K562 (cell line): ENCODE measurements at regions not wholly inside any gene's neighbourhood (a gene's known extent, or its start where the extent isn't known, plus 50 kb on each side); places are given as distances from the start of the nearest gene placed in this dataset.

Experiments
- ATAC-seq: fragments of 200-7000 bp; cut with Tn5 transposase; 3 replicates; pipeline ENCODE4 v1.9.1; 2020; ENCODE audit warnings: moderate library complexity
- BruUV-seq: library from RNA; stranded (reverse); fragments of 400-500 nt; replicated peaks from 2 replicates; lab custom pipeline; 2021; lab: Mats Ljungman, UMichigan
- CTCF ChIA-PET: fragments of 300-600 bp; formaldehyde crosslinking; extraction: SDS; loops from one replicate; lab custom pipeline; 2021; ENCODE audit warnings: low intra/inter-chr PET ratio; lab: Yijun Ruan, JAX
- POLR2A ChIA-PET: fragments of 300-600, 350-650 bp; sonication (Branson Sonifier 250); formaldehyde crosslinking; extraction: SDS; loops from one replicate; lab custom pipeline; 2021; ENCODE audit warnings: antibody characterized with exemption, inconsistent platforms; lab: Yijun Ruan, JAX
- DNase-seq, 4 experiments: peaks; one replicate each; pipeline versions ENCODE4 v3.0.0 to v3.0.0-alpha.2; 2011 to 2018; ENCODE audit warnings: low spot score in 3 of 4, mixed read lengths in 3 of 4; ENCODE audit errors: extremely low read depth in 1 of 4
- FAIRE-seq: peaks from 2 replicates; lab custom pipeline; 2011; peaks lifted over from hg19 to GRCh38; lab: Jason Lieb, UNC
- H2AFZ ChIP-seq: 2 replicates; pipeline ENCODE4 v1.6.0; 2011; ENCODE audit warnings: low read depth, low read length, control low read depth, inconsistent platforms
- H3K27ac ChIP-seq: fragments of 200-600 bp; 3 replicates; pipeline ENCODE4 v1.8.0; 2011; ENCODE audit warnings: low read depth, mild to moderate bottlenecking, control low read depth, inconsistent platforms, low read length, moderate library complexity, mixed read lengths; ENCODE audit errors: extremely low read depth
- H3K27me3 ChIP-seq, 2 experiments: fragments of 300-600 bp in 1 of 2; 2 replicates in 1 of 2; 3 replicates in 1 of 2; pipeline versions ENCODE4 v1.6.0 to v1.8.0; 2011; ENCODE audit warnings: inconsistent platforms in 2 of 2, low read length in 2 of 2, mild to moderate bottlenecking in 1 of 2, mixed read lengths in 1 of 2, moderate library complexity in 1 of 2; ENCODE audit not compliant: control insufficient read depth in 2 of 2, insufficient read depth in 2 of 2
- H3K36me3 ChIP-seq: fragments of 300-600 bp; 3 replicates; pipeline ENCODE4 v1.8.0; 2011; ENCODE audit warnings: mild to moderate bottlenecking, low read length, inconsistent platforms; ENCODE audit not compliant: control insufficient read depth, insufficient read depth
- H3K4me1 ChIP-seq, 2 experiments: fragments of 200-600 bp in 1 of 2; replicated peaks in 1 of 2; 2 replicates in 1 of 2; 3 replicates in 1 of 2; pipeline versions ENCODE4 v1.5.1 to v1.8.0; 2011; ENCODE audit warnings: inconsistent platforms in 2 of 2, low read length in 2 of 2, mild to moderate bottlenecking in 1 of 2, mixed read lengths in 1 of 2, moderate library complexity in 1 of 2; ENCODE audit not compliant: control insufficient read depth in 2 of 2, insufficient read depth in 2 of 2
- H3K4me2 ChIP-seq: 2 replicates; pipeline ENCODE4 v1.6.1; 2011; ENCODE audit warnings: low read length, control low read depth, inconsistent platforms, mixed read lengths; ENCODE audit not compliant: insufficient read depth
- H3K4me3 ChIP-seq: fragments of 200-600 bp; sonication (generic), shearing (Covaris generic); 2 replicates; pipeline ENCODE4 v1.5.1; 2016; ENCODE audit warnings: control low read depth, inconsistent platforms
- H3K79me2 ChIP-seq: fragments of 200-600 bp; 3 replicates; pipeline ENCODE4 v1.8.0; 2011; ENCODE audit warnings: low read length, inconsistent platforms; ENCODE audit not compliant: control insufficient read depth, insufficient read depth
- H3K9ac ChIP-seq, 2 experiments: 2 replicates each; pipeline versions ENCODE4 v1.6.0 to v1.6.1; 2011; ENCODE audit warnings: low read depth in 2 of 2, low read length in 2 of 2, control low read depth in 1 of 2, inconsistent platforms in 1 of 2, mild to moderate bottlenecking in 1 of 2, mixed read lengths in 1 of 2; ENCODE audit not compliant: insufficient read depth in 1 of 2
- H3K9me1 ChIP-seq: one replicate; pipeline ENCODE4 v1.6.0; 2011; ENCODE audit warnings: inconsistent platforms, mild to moderate bottlenecking, low read length, moderate library complexity; ENCODE audit not compliant: control insufficient read depth, insufficient read depth
- H3K9me3 ChIP-seq: replicated peaks from 2 replicates; pipeline ENCODE4 v1.5.1; 2011; ENCODE audit warnings: low read depth, low read length, inconsistent platforms; ENCODE audit not compliant: control insufficient read depth, insufficient read depth
- H4K20me1 ChIP-seq: replicated peaks from 2 replicates; pipeline ENCODE4 v1.6.1; 2011; ENCODE audit warnings: low read length, inconsistent platforms, mixed read lengths; ENCODE audit not compliant: control insufficient read depth, insufficient read depth
- NCOA6 ChIP-seq: fragments of 450-650 bp; IDR thresholded peaks from 2 replicates; pipeline ENCODE4 v1.6.1; 2017; ENCODE audit warnings: mild to moderate bottlenecking
- RBFOX2 ChIP-seq: fragments of 200-400 bp; formaldehyde crosslinking; IDR thresholded peaks from 2 replicates; pipeline ENCODE4 v1.6.1; 2017; ENCODE audit warnings: low read depth, mild to moderate bottlenecking, low read length, moderate library complexity
- WGBS: fragments of 100-300 bp; shearing (Covaris generic); methylation state at CpG from one replicate; pipeline ENCODE4 v1.1.6; 2016; ENCODE audit warnings: low coverage, mixed read lengths; ENCODE audit not compliant: insufficient coverage; ENCODE audit errors: missing lambda C conversion rate; 5-methylcytosine and 5-hydroxymethylcytosine counted together
- in situ Hi-C: fragments of 300-500 bp; cut with MboI; formaldehyde crosslinking; loops from 4 replicates; pipeline ENCODE4 v1.15.0; 2018; ENCODE audit warnings: inconsistent platforms, mixed read lengths
- intact Hi-C: fragments of 100-400 bp; cut with micrococcal nuclease; formaldehyde crosslinking; loops from 2 replicates; pipeline ENCODE4 v1.14.2; 2022
- TF ChIP-seq, protein P1 (sequence below): sonication (generic); formaldehyde crosslinking; IDR thresholded peaks from 2 replicates; pipeline ENCODE4 v1.9.0; 2022; ENCODE audit warnings: mild to moderate bottlenecking, missing genetic modification reagents
- TF ChIP-seq, protein P2 (sequence below): fragments of 250-450 bp; sonication (Bioruptor Pico); IDR thresholded peaks from 2 replicates; pipeline ENCODE4 v1.8.0; 2021; ENCODE audit warnings: mild to moderate bottlenecking, moderate library complexity
- TF ChIP-seq, protein P3 (sequence below): fragments of 250-450 bp; sonication (Bioruptor Pico); IDR thresholded peaks from 2 replicates; pipeline ENCODE4 v1.8.0; 2021; ENCODE audit warnings: moderate library complexity, mild to moderate bottlenecking, inconsistent platforms
- TF ChIP-seq, protein P4 (sequence below): fragments of 250-450 bp; sonication (Bioruptor Pico); IDR thresholded peaks from 2 replicates; pipeline ENCODE4 v1.8.0; 2022; ENCODE audit warnings: inconsistent platforms

DNA sequence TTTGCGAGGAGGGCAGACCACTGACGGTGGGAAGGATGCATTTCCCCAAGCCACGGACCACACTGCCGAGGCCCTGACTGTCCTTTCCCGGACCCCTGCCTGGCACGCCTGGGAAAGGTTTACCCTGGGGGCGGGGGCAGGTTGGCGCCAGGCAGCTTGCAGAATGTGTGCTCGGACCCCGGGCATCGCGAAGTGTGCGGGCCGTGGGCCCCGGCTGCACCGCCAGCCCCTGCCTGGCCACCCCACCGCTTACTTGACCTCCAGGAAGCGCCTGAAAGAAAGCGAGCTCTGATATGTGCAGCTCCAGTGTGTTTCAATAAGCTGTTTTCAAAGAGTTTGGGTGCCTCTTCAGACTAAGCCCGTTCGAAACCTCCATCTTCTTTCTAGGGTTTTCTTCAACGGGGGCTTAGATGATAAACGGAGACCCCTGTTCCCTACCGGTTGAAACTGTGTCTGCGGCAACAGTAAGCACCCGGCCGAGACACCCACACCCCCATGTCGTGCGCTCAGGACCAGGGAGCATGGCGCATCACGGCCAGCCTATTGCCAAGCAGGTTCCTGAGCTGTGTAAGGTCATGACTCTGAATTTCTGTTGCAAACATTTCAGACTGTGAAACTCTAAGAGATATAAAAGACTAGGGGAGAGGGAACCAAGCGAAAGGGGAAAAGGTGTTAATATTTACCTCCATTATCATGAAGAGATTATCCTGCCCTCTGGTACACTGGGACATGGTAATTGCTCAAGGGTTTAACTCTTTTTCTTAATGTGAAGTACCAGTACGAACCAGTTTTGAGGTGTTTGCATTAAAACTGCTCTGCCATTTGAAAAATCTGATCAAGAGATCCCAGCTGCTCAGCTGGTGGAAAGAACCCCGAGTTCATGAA lies 231.2 kb upstream of the FOXQ1 start:
- Histone ChIP-seq H3K4me2 (no peak overlapping the region), H4K20me1 (peaks cover 3% of the 10 kb centered on the region; the same call in 1 of the 2 replicates), H3K27ac (no peak overlapping the region), H3K4me3 (no peak overlapping the region), H3K79me2 (no peaks in the 10 kb centered on the region), H3K9ac (no peak overlapping the region), H3K4me1 (peaks cover 0 to 3% of the 10 kb centered on the region in 2 experiments; a peak in 1 of 5 replicates), H3K27me3 (peaks cover 39 to 60% of the 10 kb centered on the region in 2 experiments), H2AFZ (no peak overlapping the region), H3K9me1 (no peaks in the 10 kb centered on the region), H3K36me3 (no peaks in the 10 kb centered on the region), H3K9me3 (no peaks in the 10 kb centered on the region)
- WGBS: 3% methylated on average over 32 of the region's 34 CpGs
- intact Hi-C loops (no loop called here), in situ Hi-C loops (no loop called here)
- POLR2A ChIA-PET: interaction anchor here (0.5 to 0.8 kb wide), 3 partner anchors 10 to 607 kb away, joined by 3 to 5 read pairs (median 3); no protein-coding TSS in a partner anchor
- no TSS peak for BruUV-seq
- ATAC-seq (no peak), DNase-seq (no peak), FAIRE-seq (no peak)
- CTCF ChIA-PET: no interaction called here
- TF ChIP-seq, protein P1, sequence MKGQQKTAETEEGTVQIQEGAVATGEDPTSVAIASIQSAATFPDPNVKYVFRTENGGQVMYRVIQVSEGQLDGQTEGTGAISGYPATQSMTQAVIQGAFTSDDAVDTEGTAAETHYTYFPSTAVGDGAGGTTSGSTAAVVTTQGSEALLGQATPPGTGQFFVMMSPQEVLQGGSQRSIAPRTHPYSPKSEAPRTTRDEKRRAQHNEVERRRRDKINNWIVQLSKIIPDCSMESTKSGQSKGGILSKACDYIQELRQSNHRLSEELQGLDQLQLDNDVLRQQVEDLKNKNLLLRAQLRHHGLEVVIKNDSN (CRISPR knock-in tag): no peak

- in situ Hi-C loops: no loop called here
- intact Hi-C loops: no loop called here
- no TSS peak for BruUV-seq
- TF ChIP-seq, protein P2, sequence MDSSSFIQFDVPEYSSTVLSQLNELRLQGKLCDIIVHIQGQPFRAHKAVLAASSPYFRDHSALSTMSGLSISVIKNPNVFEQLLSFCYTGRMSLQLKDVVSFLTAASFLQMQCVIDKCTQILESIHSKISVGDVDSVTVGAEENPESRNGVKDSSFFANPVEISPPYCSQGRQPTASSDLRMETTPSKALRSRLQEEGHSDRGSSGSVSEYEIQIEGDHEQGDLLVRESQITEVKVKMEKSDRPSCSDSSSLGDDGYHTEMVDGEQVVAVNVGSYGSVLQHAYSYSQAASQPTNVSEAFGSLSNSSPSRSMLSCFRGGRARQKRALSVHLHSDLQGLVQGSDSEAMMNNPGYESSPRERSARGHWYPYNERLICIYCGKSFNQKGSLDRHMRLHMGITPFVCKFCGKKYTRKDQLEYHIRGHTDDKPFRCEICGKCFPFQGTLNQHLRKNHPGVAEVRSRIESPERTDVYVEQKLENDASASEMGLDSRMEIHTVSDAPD (CRISPR knock-in tag): no peak
- TF ChIP-seq NCOA6: no peak
- TF ChIP-seq RBFOX2: no peak
- TF ChIP-seq, protein P3, sequence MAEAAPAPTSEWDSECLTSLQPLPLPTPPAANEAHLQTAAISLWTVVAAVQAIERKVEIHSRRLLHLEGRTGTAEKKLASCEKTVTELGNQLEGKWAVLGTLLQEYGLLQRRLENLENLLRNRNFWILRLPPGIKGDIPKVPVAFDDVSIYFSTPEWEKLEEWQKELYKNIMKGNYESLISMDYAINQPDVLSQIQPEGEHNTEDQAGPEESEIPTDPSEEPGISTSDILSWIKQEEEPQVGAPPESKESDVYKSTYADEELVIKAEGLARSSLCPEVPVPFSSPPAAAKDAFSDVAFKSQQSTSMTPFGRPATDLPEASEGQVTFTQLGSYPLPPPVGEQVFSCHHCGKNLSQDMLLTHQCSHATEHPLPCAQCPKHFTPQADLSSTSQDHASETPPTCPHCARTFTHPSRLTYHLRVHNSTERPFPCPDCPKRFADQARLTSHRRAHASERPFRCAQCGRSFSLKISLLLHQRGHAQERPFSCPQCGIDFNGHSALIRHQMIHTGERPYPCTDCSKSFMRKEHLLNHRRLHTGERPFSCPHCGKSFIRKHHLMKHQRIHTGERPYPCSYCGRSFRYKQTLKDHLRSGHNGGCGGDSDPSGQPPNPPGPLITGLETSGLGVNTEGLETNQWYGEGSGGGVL (CRISPR knock-in tag): no peak
- TF ChIP-seq, protein P4, sequence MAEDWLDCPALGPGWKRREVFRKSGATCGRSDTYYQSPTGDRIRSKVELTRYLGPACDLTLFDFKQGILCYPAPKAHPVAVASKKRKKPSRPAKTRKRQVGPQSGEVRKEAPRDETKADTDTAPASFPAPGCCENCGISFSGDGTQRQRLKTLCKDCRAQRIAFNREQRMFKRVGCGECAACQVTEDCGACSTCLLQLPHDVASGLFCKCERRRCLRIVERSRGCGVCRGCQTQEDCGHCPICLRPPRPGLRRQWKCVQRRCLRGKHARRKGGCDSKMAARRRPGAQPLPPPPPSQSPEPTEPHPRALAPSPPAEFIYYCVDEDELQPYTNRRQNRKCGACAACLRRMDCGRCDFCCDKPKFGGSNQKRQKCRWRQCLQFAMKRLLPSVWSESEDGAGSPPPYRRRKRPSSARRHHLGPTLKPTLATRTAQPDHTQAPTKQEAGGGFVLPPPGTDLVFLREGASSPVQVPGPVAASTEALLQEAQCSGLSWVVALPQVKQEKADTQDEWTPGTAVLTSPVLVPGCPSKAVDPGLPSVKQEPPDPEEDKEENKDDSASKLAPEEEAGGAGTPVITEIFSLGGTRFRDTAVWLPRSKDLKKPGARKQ: no peak
Observed at GRCh38 chr6:1079525-1079924, 232.4 kb upstream of the FOXQ1 start.

More at GRCh38 chr6:1079525-1079924, 232.4 kb upstream of the FOXQ1 start:
- Histone ChIP-seq H3K27me3 (peaks cover 41 to 66% of the 10 kb centered on the region in 2 experiments), H3K9me3 (no peaks in the 10 kb centered on the region), H3K36me3 (no peaks in the 10 kb centered on the region), H3K4me1 (peaks cover 0 to 3% of the 10 kb centered on the region in 2 experiments; a peak in 1 of 5 replicates), H4K20me1 (peaks cover 3% of the 10 kb centered on the region; the same call in 1 of the 2 replicates), H3K4me2 (no peak overlapping the region), H3K9ac (no peak overlapping the region), H3K4me3 (no peak overlapping the region), H3K27ac (no peak overlapping the region), H2AFZ (no peak overlapping the region), H3K79me2 (no peaks in the 10 kb centered on the region), H3K9me1 (no peaks in the 10 kb centered on the region)
- WGBS: 0% methylated on average over 6 of the region's 6 CpGs
- FAIRE-seq: no peak
- ChIA-PET CTCF (no interaction called here), POLR2A (no interaction called here)
- DNase-seq: no peak
- ATAC-seq: no peak
